Panc1 (cell line): ENCODE measurements at regions not wholly inside any gene's neighbourhood (a gene's known extent, or its start where the extent isn't known, plus 50 kb on each side); places are given as distances from the start of the nearest gene placed in this dataset.

Experiments
- ATAC-seq: fragments of 200-7000 bp; cut with Tn5 transposase; 2 replicates; pipeline ENCODE4 v1.9.1; 2020; ENCODE audit warnings: mild to moderate bottlenecking, moderate library complexity
- BruUV-seq: library from RNA; stranded (reverse); fragments of 400-500 nt; replicated peaks from 2 replicates; lab custom pipeline; 2021; lab: Mats Ljungman, UMichigan
- CTCF ChIA-PET: fragments of 300-600 bp; sonication (Branson Sonifier 250); formaldehyde crosslinking; loops from one replicate; lab custom pipeline; 2022; ENCODE audit warnings: antibody characterized with exemption; lab: Charles Lee
- POLR2A ChIA-PET: fragments of 300-600 bp; sonication (Branson Sonifier 250); formaldehyde crosslinking; loops from one replicate; lab custom pipeline; 2022; ENCODE audit warnings: antibody characterized with exemption; lab: Charles Lee
- DNase-seq: peaks from one replicate; pipeline ENCODE4 v3.0.0-alpha.2; 2010; ENCODE audit warnings: low read depth, low spot score
- H3K27ac ChIP-seq: 2 replicates; pipeline ENCODE4 v1.5.1; 2011; ENCODE audit warnings: mild to moderate bottlenecking, low read length, inconsistent platforms
- H3K27me3 ChIP-seq: fragments of 200-500 bp; sonication (Bioruptor generic); 2 replicates; pipeline ENCODE4 v1.6.0; 2014; ENCODE audit warnings: low read length, inconsistent platforms; ENCODE audit not compliant: control insufficient read depth, insufficient read depth
- H3K36me3 ChIP-seq: fragments of 200-500 bp; sonication (Bioruptor generic); 2 replicates; pipeline ENCODE4 v1.5.1; 2014; ENCODE audit warnings: inconsistent platforms, mild to moderate bottlenecking, low read length, moderate library complexity; ENCODE audit not compliant: control insufficient read depth, insufficient read depth
- H3K4me1 ChIP-seq: 2 replicates; pipeline ENCODE4 v1.5.1; 2011; ENCODE audit warnings: inconsistent platforms, mild to moderate bottlenecking, low read length, moderate library complexity; ENCODE audit not compliant: control insufficient read depth, insufficient read depth
- H3K4me3 ChIP-seq, 2 experiments: 2 replicates each; pipeline ENCODE4 v1.5.1; 2011 to 2012; ENCODE audit warnings: low read depth in 2 of 2, low read length in 2 of 2, mild to moderate bottlenecking in 2 of 2, inconsistent platforms in 1 of 2, moderate library complexity in 1 of 2
- H3K9me3 ChIP-seq: fragments of 200-500 bp; sonication (Bioruptor generic); 2 replicates; pipeline ENCODE4 v1.5.1; 2014; ENCODE audit warnings: low read depth, mild to moderate bottlenecking, inconsistent platforms, low read length, moderate library complexity; ENCODE audit not compliant: control insufficient read depth, insufficient read depth
- POLR2AphosphoS5 ChIP-seq: IDR thresholded peaks from 2 replicates; pipeline ENCODE4 v1.6.1; 2012; ENCODE audit warnings: mild to moderate bottlenecking, low read depth, low read length, moderate library complexity
- REST ChIP-seq, 2 experiments: IDR thresholded peaks; 2 replicates each; pipeline ENCODE4 v1.6.1; 2011 to 2012; ENCODE audit warnings: low read depth in 2 of 2, control low read depth in 1 of 2, low read length in 1 of 2, mild to moderate bottlenecking in 1 of 2, moderate library complexity in 1 of 2; ENCODE audit not compliant: insufficient read depth in 1 of 2
- SIN3A ChIP-seq: IDR thresholded peaks from 2 replicates; pipeline ENCODE4 v1.6.1; 2012; ENCODE audit warnings: low read depth, mild to moderate bottlenecking, low read length, moderate library complexity, borderline replicate concordance; ENCODE audit not compliant: insufficient read depth
- TCF7L2 ChIP-seq: IDR thresholded peaks from 2 replicates; pipeline ENCODE4 v1.6.1; 2011; ENCODE audit warnings: mild to moderate bottlenecking, low read depth, low read length, inconsistent platforms
- in situ Hi-C: cut with HindIII; loops from 2 replicates; pipeline ENCODE4 v1.10.0; 2016; ENCODE audit warnings: low sequenced_read_pairs, low pct_unique_long_range_greater_than_20kb
- intact Hi-C: fragments of 100-400 bp; cut with micrococcal nuclease; formaldehyde crosslinking; loops from one replicate; pipeline ENCODE4 v1.10.0; 2022; ENCODE audit not compliant: unreplicated experiment
- TF ChIP-seq, protein P1 (sequence below): fragments of 450-650 bp; IDR thresholded peaks from 2 replicates; pipeline ENCODE4 v1.5.1; 2017; ENCODE audit warnings: mild to moderate bottlenecking

DNA sequence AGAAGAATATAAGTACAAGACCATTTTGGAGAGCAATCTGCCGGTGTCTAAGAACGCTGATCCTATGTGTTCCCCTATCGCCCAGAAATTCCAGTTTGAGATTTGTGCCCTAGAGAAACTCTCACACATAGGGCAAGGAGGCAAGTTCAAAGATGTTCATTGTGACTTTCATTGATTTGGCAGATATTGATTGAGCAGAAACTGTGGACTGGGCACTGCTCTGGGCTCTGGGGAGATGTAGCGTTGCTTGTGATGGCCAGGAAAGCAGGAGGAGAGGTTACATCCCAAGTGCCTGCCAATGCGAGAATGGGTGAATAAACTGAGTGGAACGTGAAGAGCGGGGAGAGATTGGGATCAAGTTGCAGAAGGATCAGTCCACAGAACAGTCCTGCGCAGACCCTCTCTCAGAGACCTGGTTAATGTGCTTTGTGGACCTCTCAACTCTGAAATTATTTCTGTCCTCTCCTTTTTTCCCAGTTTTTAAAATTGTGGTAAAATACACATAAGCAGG, 123.9 kb upstream of the PEG3 start:
- H3K4me1 ChIP-seq: no peaks in the 10 kb centered on the region
- intact Hi-C loops (no loop called here), in situ Hi-C loops (no loop called here)
- no peak for ATAC-seq
- no peak overlapping the region for H3K27ac ChIP-seq
- no peak overlapping the region for H3K4me3 ChIP-seq
- POLR2A ChIA-PET: no interaction called here
- no peaks in the 10 kb centered on the region for H3K36me3 ChIP-seq
- H3K9me3 ChIP-seq: no peaks in the 10 kb centered on the region
- no peak for DNase-seq
- no peak for TF ChIP-seq REST (IDR thresholded peaks at IDR 0.05; ENCODE audit: insufficient read depth in 1 of 2, low read depth in 2 of 2, low read length in 1 of 2)
- TF ChIP-seq POLR2AphosphoS5: no peak
- no peak for TF ChIP-seq TCF7L2
- TF ChIP-seq, protein P1, sequence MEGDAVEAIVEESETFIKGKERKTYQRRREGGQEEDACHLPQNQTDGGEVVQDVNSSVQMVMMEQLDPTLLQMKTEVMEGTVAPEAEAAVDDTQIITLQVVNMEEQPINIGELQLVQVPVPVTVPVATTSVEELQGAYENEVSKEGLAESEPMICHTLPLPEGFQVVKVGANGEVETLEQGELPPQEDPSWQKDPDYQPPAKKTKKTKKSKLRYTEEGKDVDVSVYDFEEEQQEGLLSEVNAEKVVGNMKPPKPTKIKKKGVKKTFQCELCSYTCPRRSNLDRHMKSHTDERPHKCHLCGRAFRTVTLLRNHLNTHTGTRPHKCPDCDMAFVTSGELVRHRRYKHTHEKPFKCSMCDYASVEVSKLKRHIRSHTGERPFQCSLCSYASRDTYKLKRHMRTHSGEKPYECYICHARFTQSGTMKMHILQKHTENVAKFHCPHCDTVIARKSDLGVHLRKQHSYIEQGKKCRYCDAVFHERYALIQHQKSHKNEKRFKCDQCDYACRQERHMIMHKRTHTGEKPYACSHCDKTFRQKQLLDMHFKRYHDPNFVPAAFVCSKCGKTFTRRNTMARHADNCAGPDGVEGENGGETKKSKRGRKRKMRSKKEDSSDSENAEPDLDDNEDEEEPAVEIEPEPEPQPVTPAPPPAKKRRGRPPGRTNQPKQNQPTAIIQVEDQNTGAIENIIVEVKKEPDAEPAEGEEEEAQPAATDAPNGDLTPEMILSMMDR: no peak
- TF ChIP-seq SIN3A: no peak
- no peaks in the 10 kb centered on the region; the same call in 1 of the 2 replicates for H3K27me3 ChIP-seq
- CTCF ChIA-PET: no interaction called here
- no TSS peak for BruUV-seq

DNA sequence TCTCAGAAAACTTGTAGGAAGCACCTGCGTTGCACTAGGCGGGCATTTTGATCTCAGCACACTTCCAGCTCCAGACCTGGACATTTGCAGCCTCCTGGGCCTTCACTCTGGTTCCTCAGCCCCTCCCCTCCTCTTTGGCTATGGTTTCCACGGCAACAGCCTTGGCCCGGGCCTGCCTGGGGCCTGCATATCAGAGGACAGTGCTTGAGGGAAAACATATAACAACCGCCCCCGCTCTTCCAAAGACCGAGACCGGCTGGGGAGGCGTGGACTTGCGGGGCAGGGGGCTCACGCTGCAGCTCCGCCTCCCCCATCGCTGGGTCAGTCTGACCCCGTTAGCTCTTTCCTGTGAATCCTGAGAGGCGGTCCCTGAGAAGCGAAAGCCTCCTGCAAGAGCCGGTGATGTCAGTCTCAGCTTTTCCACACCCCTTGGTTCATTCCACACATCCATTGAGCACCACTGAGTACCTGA, 125.7 kb upstream of the PEG3 start:
- BruUV-seq: no TSS peak
- H3K4me1 ChIP-seq: no peaks in the 10 kb centered on the region
- H3K9me3 ChIP-seq: no peaks in the 10 kb centered on the region
- H3K27ac ChIP-seq: no peak overlapping the region
- in situ Hi-C loops: no loop called here
- CTCF ChIA-PET: no interaction called here
- H3K36me3 ChIP-seq: no peaks in the 10 kb centered on the region
- POLR2A ChIA-PET: no interaction called here
- H3K27me3 ChIP-seq: no peaks in the 10 kb centered on the region; the same call in 1 of the 2 replicates
- DNase-seq (no peak), ATAC-seq (no peak)
- no peak for TF ChIP-seq REST (IDR thresholded peaks at IDR 0.05; ENCODE audit: insufficient read depth in 1 of 2, low read depth in 2 of 2, low read length in 1 of 2)
- TF ChIP-seq, protein P1: no peak
- TF ChIP-seq POLR2AphosphoS5: no peak
- no peak for TF ChIP-seq SIN3A
- TF ChIP-seq TCF7L2: no peak
- H3K4me3 ChIP-seq: no peak overlapping the region
- intact Hi-C loops: no loop called here
